PC-3 (cell line): ENCODE measurements at regions not wholly inside any gene's neighbourhood (a gene's known extent, or its start where the extent isn't known, plus 50 kb on each side); places are given as distances from the start of the nearest gene placed in this dataset.
"Not testable (repeated sequence)": the region's sequence is repeated elsewhere in the genome, so short reads cannot be mapped to it uniquely, and the experiment has no call there.

Source experiments
- ATAC-seq: fragments of 200-7000 bp; cut with Tn5 transposase; 2 replicates; pipeline ENCODE4 v1.9.1; 2020; ENCODE audit warnings: mild to moderate bottlenecking, moderate library complexity
- BruUV-seq: library from RNA; stranded (reverse); fragments of 400-500 nt; replicated peaks from 2 replicates; lab custom pipeline; 2021; lab: Mats Ljungman, UMichigan
- CTCF ChIA-PET: fragments of 300-600 bp; sonication (Branson Sonifier 250); formaldehyde crosslinking; loops from one replicate; lab custom pipeline; 2022; ENCODE audit warnings: antibody characterized with exemption; lab: Charles Lee
- POLR2A ChIA-PET: fragments of 300-600 bp; sonication (Branson Sonifier 250); formaldehyde crosslinking; loops from one replicate; lab custom pipeline; 2022; ENCODE audit warnings: antibody characterized with exemption; ENCODE audit not compliant: unreplicated experiment; lab: Charles Lee
- DNase-seq: peaks from one replicate; pipeline ENCODE4 v3.0.0-alpha.2; 2015
- H2AFZ ChIP-seq: fragments of 300-600 bp; sonication (generic); 2 replicates; pipeline ENCODE4 v1.6.0; 2016; ENCODE audit warnings: antibody characterized with exemption, low read length
- H3F3A ChIP-seq: fragments of 300-600 bp; sonication (generic); one replicate; pipeline ENCODE4 v1.6.0; 2017; ENCODE audit warnings: antibody characterized with exemption, low read length, control low read depth, mild to moderate bottlenecking; ENCODE audit not compliant: unreplicated experiment
- H3K27ac ChIP-seq: fragments of 300-600 bp; sonication (generic); 2 replicates; pipeline ENCODE4 v1.5.1; 2016; ENCODE audit warnings: mild to moderate bottlenecking, low read length
- H3K27me3 ChIP-seq: fragments of 300-600 bp; sonication (generic); 2 replicates; pipeline ENCODE4 v1.6.1; 2016; ENCODE audit warnings: low read length, mixed read lengths
- H3K36me3 ChIP-seq: fragments of 300-600 bp; sonication (generic); 2 replicates; pipeline ENCODE4 v1.6.1; 2016; ENCODE audit warnings: low read depth, mixed run types, low read length, mixed read lengths
- H3K4me1 ChIP-seq: fragments of 300-600 bp; sonication (generic); 2 replicates; pipeline ENCODE4 v1.5.1; 2016; ENCODE audit warnings: low read length; ENCODE audit not compliant: insufficient read depth
- H3K4me2 ChIP-seq: fragments of 300-600 bp; sonication (generic); 2 replicates; pipeline ENCODE4 v1.6.0; 2016; ENCODE audit warnings: low read length
- H3K4me3 ChIP-seq: fragments of 300-600 bp; sonication (generic); 2 replicates; pipeline ENCODE4 v1.5.1; 2016; ENCODE audit warnings: mild to moderate bottlenecking, low read length, mixed read lengths
- H3K79me2 ChIP-seq: fragments of 300-600 bp; sonication (generic); 2 replicates; pipeline ENCODE4 v1.6.1; 2017; ENCODE audit warnings: low read length, mixed read lengths
- H3K9ac ChIP-seq: fragments of 300-600 bp; sonication (generic); 2 replicates; pipeline ENCODE4 v1.6.0; 2016; ENCODE audit warnings: mild to moderate bottlenecking, low read length
- H3K9me2 ChIP-seq: fragments of 300-600 bp; sonication (generic); replicated peaks from 2 replicates; pipeline ENCODE4 v1.6.1; 2016; ENCODE audit warnings: mixed run types, low read length, mixed read lengths
- H3K9me3 ChIP-seq: fragments of 300-600 bp; sonication (generic); 2 replicates; pipeline ENCODE4 v1.6.1; 2016; ENCODE audit warnings: low read length, mixed read lengths
- H4K20me1 ChIP-seq: fragments of 300-600 bp; sonication (generic); 2 replicates; pipeline ENCODE4 v1.6.1; 2016; ENCODE audit warnings: low read length, mixed read lengths
- CTCF ChIP-seq: fragments of 300-600 bp; sonication (generic); conservative IDR thresholded peaks from 2 replicates; pipeline ENCODE4 v1.5.1; 2017; ENCODE audit warnings: antibody characterized with exemption, low read depth, mild to moderate bottlenecking, low read length
- EZH2 ChIP-seq: fragments of 300-600 bp; sonication (generic); IDR thresholded peaks from one replicate; pipeline ENCODE4 v1.6.1; 2017; ENCODE audit warnings: antibody characterized with exemption, mild to moderate bottlenecking, low read length; ENCODE audit not compliant: unreplicated experiment
- EZH2phosphoT487 ChIP-seq: fragments of 300-600 bp; sonication (generic); IDR thresholded peaks from 2 replicates; pipeline ENCODE4 v1.6.1; 2018; ENCODE audit warnings: mild to moderate bottlenecking, antibody characterized with exemption, low read length, borderline replicate concordance
- intact Hi-C: fragments of 100-400 bp; cut with micrococcal nuclease; formaldehyde crosslinking; loops from 2 replicates; pipeline ENCODE4 v1.9.0; 2023

DNA sequence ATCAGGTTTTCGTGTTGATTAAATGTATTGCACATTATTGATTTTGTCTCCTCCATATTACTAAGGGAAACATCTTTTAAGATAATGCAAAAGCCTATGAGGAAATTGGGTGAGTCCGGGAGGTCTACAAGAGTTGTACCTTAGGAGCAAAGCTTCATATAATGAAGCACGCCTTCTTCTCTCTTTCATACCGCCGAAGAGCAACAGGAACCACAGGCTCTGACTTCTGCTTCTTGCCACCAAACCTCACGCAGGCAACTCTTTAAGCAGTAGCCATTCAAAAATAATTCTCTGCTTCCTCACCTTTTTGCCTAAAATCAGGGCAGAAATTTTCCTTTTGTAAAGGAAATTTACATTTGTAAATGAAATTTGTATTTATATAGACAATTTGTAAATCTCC, 139.6 kb downstream of the SPRY1 start:
- DNase-seq = no peak
- ChIA-PET POLR2A (no interaction called here), CTCF (no interaction called here)
- Histone ChIP-seq H3K79me2 (no peaks in the 10 kb centered on the region), H3K27ac (no peak overlapping the region), H3K9ac (no peak overlapping the region), H4K20me1 (no peaks in the 10 kb centered on the region), H3K36me3 (no peaks in the 10 kb centered on the region), H3K4me1 (no peaks in the 10 kb centered on the region), H3K9me3 (no peaks in the 10 kb centered on the region; the same call in 1 of the 2 replicates), H3K4me2 (no peak overlapping the region), H3K4me3 (no peak overlapping the region), H2AFZ (no peak overlapping the region), H3K9me2 (no peaks in the 10 kb centered on the region), H3F3A (no peaks in the 10 kb centered on the region), H3K27me3 (no peaks in the 10 kb centered on the region)
- TF ChIP-seq EZH2 (no peak), EZH2phosphoT487 (no peak), CTCF (no peak)
- BruUV-seq = no TSS peak
- ATAC-seq = no peak
- intact Hi-C loops = no loop called here

- H3K4me2 ChIP-seq, H3F3A ChIP-seq, POLR2A ChIA-PET, DNase-seq, H3K9ac ChIP-seq, H3K79me2 ChIP-seq, CTCF ChIA-PET, H3K27ac ChIP-seq, H4K20me1 ChIP-seq, H3K4me3 ChIP-seq, ATAC-seq, BruUV-seq, H3K27me3 ChIP-seq, H3K36me3 ChIP-seq, intact Hi-C loops, H3K4me1 ChIP-seq, H3K9me2 ChIP-seq, H3K9me3 ChIP-seq, H2AFZ ChIP-seq: not testable (repeated sequence)
These were observed 141.4 kb downstream of the SPRY1 start for GRCh38 chr4:123537906-123538402.

DNA sequence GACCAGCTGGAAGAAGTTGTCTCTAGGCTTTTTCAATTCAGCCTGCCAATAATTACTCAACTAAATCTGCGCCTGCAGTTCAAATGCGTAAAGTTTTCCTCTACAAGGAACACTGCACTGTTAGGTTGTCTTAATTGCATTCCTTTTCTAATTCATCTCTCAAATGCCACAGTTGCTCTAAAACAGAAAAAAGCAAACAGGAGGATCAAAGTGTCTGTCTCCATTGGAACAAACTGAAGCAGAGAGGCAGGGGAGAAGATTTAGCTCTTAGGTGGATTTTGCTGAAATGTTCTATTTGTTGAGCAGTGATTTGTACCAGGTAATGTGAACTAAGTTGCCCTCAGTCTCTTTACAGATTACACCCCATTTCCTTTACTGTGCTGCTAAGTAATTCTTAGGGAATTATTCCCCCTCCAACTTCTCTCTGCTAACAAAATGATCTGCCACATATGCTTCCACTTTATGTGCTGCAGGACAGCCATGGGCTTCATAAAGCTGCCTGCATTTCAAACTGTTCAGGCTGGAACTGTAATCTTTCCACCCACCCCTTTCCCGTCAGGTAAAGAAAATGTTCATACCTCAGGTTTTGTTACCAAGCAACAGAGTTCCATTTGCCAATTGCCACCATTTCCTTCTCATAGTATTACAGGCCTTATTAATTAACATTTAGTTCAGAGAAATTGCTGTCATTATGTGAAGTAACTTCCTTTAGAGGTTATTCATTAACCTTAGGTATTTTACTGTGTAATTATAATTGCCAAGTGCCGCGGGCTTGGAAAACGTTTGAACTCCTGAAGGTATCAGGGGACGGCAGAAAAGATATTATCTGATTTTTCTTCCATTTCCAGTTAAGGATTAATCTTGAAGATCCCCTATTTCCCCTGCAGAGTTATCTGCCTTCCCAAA, 149.3 kb downstream of the SPRY1 start:
- Histone ChIP-seq H3K4me1 (peaks cover 5% of the 10 kb centered on the region; the same call in 1 of the 2 replicates), H3K27ac (no peak overlapping the region), H3K36me3 (no peaks in the 10 kb centered on the region), H3F3A (no peaks in the 10 kb centered on the region), H3K9ac (no peak overlapping the region), H3K27me3 (no peaks in the 10 kb centered on the region), H3K79me2 (no peaks in the 10 kb centered on the region), H3K4me2 (no peak overlapping the region), H3K9me2 (no peaks in the 10 kb centered on the region), H4K20me1 (no peaks in the 10 kb centered on the region), H3K4me3 (no peak overlapping the region), H2AFZ (0 out of 2 replicates have a peak overlapping the region, but pooled peaks have one; percentile 74), H3K9me3 (no peaks in the 10 kb centered on the region)
- BruUV-seq = no TSS peak
- ChIA-PET POLR2A (no interaction called here), CTCF (no interaction called here)
- ATAC-seq (no peak), DNase-seq (no peak)
- TF ChIP-seq EZH2phosphoT487 = no peak
- no peak for TF ChIP-seq CTCF
- no peak for TF ChIP-seq EZH2
- intact Hi-C loops = no loop called here
